B cell (primary cell): ENCODE measurements at regions not wholly inside any gene's neighbourhood (a gene's known extent, or its start where the extent isn't known, plus 50 kb on each side); places are given as distances from the start of the nearest gene placed in this dataset.

Experiments
- ATAC-seq: fragments of 200-7000 bp; cut with Tn5 transposase; one replicate; pipeline ENCODE4 v1.10.0; 2021; ENCODE audit warnings: low read depth, mild to moderate bottlenecking, moderate number of reproducible peaks, moderate library complexity
- CTCF ChIA-PET: fragments of 350-600 bp; sonication (Branson Sonifier 250); formaldehyde crosslinking; loops from one replicate; lab custom pipeline; 2021; ENCODE audit warnings: antibody characterized with exemption, inconsistent platforms; lab: Charles Lee
- POLR2A ChIA-PET: fragments of 350-600 bp; sonication (Branson Sonifier 250); formaldehyde crosslinking; loops from one replicate; lab custom pipeline; 2021; ENCODE audit warnings: antibody characterized with exemption; lab: Charles Lee
- DNase-seq: peaks from one replicate; pipeline ENCODE4 v3.0.0; 2013
- H2AFZ ChIP-seq: 2 replicates; pipeline ENCODE4 v1.6.1; 2012; ENCODE audit warnings: mild to moderate bottlenecking, low read depth, low read length; ENCODE audit not compliant: insufficient read depth, poor library complexity, severe bottlenecking
- H3K27ac ChIP-seq, 2 donors: 1 replicate in 1 of 2; 2 replicates in 1 of 2; pipeline ENCODE4 v1.5.1; 2012 to 2013; ENCODE audit warnings: low read length in 2 of 2, mild to moderate bottlenecking in 2 of 2, moderate library complexity in 1 of 2
- H3K27me3 ChIP-seq, 4 experiments: fragments of 200-600 bp in 1 of 4; sonication (generic) in 1 of 4; replicated peaks in 1 of 4; 1 replicate in 2 of 4; 2 replicates in 2 of 4; pipeline versions ENCODE4 v1.6.1 to v1.7.0; 2013 to 2016; ENCODE audit warnings: low read length in 3 of 4, mild to moderate bottlenecking in 2 of 4, mixed read lengths in 1 of 4, moderate library complexity in 1 of 4; ENCODE audit not compliant: insufficient read depth in 4 of 4, control insufficient read depth in 3 of 4; ENCODE audit errors: control extremely low read depth in 1 of 4
- H3K36me3 ChIP-seq, 2 experiments: replicated peaks in 1 of 2; 1 replicate in 1 of 2; 2 replicates in 1 of 2; pipeline versions ENCODE4 v1.6.1 to v1.7.1; 2013; ENCODE audit warnings: low read length in 1 of 2; ENCODE audit not compliant: insufficient read depth in 2 of 2, control insufficient read depth in 1 of 2; ENCODE audit errors: control extremely low read depth in 1 of 2, extremely low read depth in 1 of 2
- H3K4me1 ChIP-seq, 2 donors: fragments of 200-600 bp in 1 of 2; sonication (generic) in 1 of 2; 1 replicate in 1 of 2; 2 replicates in 1 of 2; pipeline versions ENCODE4 v1.5.1 to v1.6.1; 2013 to 2017; ENCODE audit warnings: low read length in 2 of 2; ENCODE audit not compliant: control insufficient read depth in 2 of 2, insufficient read depth in 2 of 2
- H3K4me2 ChIP-seq: replicated peaks from 2 replicates; pipeline ENCODE3; 2012; ENCODE audit warnings: mild to moderate bottlenecking, low read depth, low read length; ENCODE audit not compliant: poor library complexity, severe bottlenecking
- H3K4me3 ChIP-seq, 5 experiments: fragments of 200-600 bp in 1 of 5; sonication (generic) in 1 of 5; 1 replicate in 3 of 5; 2 replicates in 2 of 5; pipeline versions ENCODE4 v1.5.1 to v1.7.0; 2011 to 2016; ENCODE audit warnings: low read length in 4 of 5, mild to moderate bottlenecking in 4 of 5, low read depth in 2 of 5, control low read depth in 1 of 5, moderate library complexity in 1 of 5; ENCODE audit not compliant: insufficient read depth in 1 of 5; ENCODE audit errors: control extremely low read depth in 1 of 5, extremely low read depth in 1 of 5
- H3K79me2 ChIP-seq: fragments of 200-600 bp; sonication (generic); one replicate; pipeline ENCODE4 v1.6.0; 2016; ENCODE audit warnings: low read length; ENCODE audit not compliant: control insufficient read depth, insufficient read depth
- H3K9ac ChIP-seq: fragments of 200-600 bp; sonication (generic); 2 replicates; pipeline ENCODE4 v1.6.1; 2017; ENCODE audit warnings: mild to moderate bottlenecking, low read length, moderate library complexity
- H3K9me3 ChIP-seq, 3 donors: one replicate each; pipeline versions ENCODE4 v1.6.1 to v1.7.1; 2013; ENCODE audit warnings: low read length in 2 of 3; ENCODE audit not compliant: control insufficient read depth in 2 of 3, insufficient read depth in 1 of 3; ENCODE audit errors: control extremely low read depth in 1 of 3
- H4K20me1 ChIP-seq: 2 replicates; pipeline ENCODE4 v1.6.0; 2012; ENCODE audit warnings: mild to moderate bottlenecking, low read length; ENCODE audit not compliant: insufficient read depth, control insufficient read depth, poor library complexity, severe bottlenecking
- H3K27ac Mint-ChIP-seq: one replicate; pipeline ENCODE4 v1.8.0; 2021; ENCODE audit warnings: mixed read lengths
- H3K27me3 Mint-ChIP-seq: one replicate; pipeline ENCODE4 v1.8.0; 2021; ENCODE audit warnings: mixed read lengths
- H3K4me1 Mint-ChIP-seq: one replicate; pipeline ENCODE4 v1.8.0; 2021; ENCODE audit warnings: mixed read lengths
- H3K4me3 Mint-ChIP-seq: one replicate; pipeline ENCODE4 v1.8.0; 2021; ENCODE audit warnings: mixed read lengths
- H3K9me3 Mint-ChIP-seq: one replicate; pipeline ENCODE4 v1.8.0; 2022; ENCODE audit warnings: mixed read lengths; ENCODE audit not compliant: insufficient read depth
- CTCF ChIP-seq: fragments of 200-600 bp; IDR thresholded peaks from one replicate; pipeline ENCODE4 v1.8.0; 2022; ENCODE audit warnings: antibody characterized with exemption, mild to moderate bottlenecking
- EZH2 ChIP-seq: IDR thresholded peaks from 2 replicates; pipeline ENCODE4 v1.6.1; 2012; ENCODE audit warnings: borderline replicate concordance, low read depth, mild to moderate bottlenecking, moderate library complexity, low read length; ENCODE audit not compliant: insufficient read depth, poor library complexity, severe bottlenecking
- WGBS: methylation state at CpG from one replicate; pipeline ENCODE4 v1.1.5; 2013; ENCODE audit warnings: missing lambda C conversion rate; ENCODE audit not compliant: insufficient coverage; 5-methylcytosine and 5-hydroxymethylcytosine counted together
- intact Hi-C: fragments of 100-400 bp; cut with micrococcal nuclease; formaldehyde crosslinking; loops from one replicate; pipeline ENCODE4 v1.10.0; 2022

GRCh38 chr10:131035779-131036178 is 275.7 kb downstream of the TCERG1L start:
- Histone ChIP-seq H3K4me1 (no peaks in the 10 kb centered on the region), H3K4me3 (no peak overlapping the region), H3K27me3 (no peaks in the 10 kb centered on the region), H3K27ac (no peak overlapping the region), H3K9me3 (peaks cover 0 to 20% (median 0%) of the 10 kb centered on the region in 3 donors), H4K20me1 (no peaks in the 10 kb centered on the region), H3K79me2 (no peaks in the 10 kb centered on the region), H2AFZ (no peak overlapping the region), H3K4me2 (no peak overlapping the region), H3K9ac (no peak overlapping the region), H3K36me3 (no peaks in the 10 kb centered on the region)
- intact Hi-C loops: no loop called here
- 51% methylated on average over 12 of the region's 12 CpGs for WGBS
- Mint-ChIP-seq H3K9me3 (no peaks in the 10 kb centered on the region), H3K27ac (no peak overlapping the region), H3K27me3 (no peaks in the 10 kb centered on the region), H3K4me1 (no peaks in the 10 kb centered on the region), H3K4me3 (no peak overlapping the region)
- no peak for DNase-seq
- ChIA-PET CTCF (no interaction called here), POLR2A (no interaction called here)
- no peak for TF ChIP-seq CTCF
- TF ChIP-seq EZH2: no peak
- no peak for ATAC-seq

- Mint-ChIP-seq H3K4me1 (no peaks in the 10 kb centered on the region), H3K4me3 (no peak overlapping the region), H3K27me3 (no peaks in the 10 kb centered on the region), H3K27ac (no peak overlapping the region), H3K9me3 (no peaks in the 10 kb centered on the region)
- intact Hi-C loops: no loop called here
- Histone ChIP-seq H3K36me3 (no peaks in the 10 kb centered on the region), H4K20me1 (no peaks in the 10 kb centered on the region), H3K79me2 (no peaks in the 10 kb centered on the region), H2AFZ (no peak overlapping the region), H3K4me1 (no peaks in the 10 kb centered on the region), H3K4me2 (no peak overlapping the region), H3K9ac (no peak overlapping the region), H3K9me3 (peaks cover 0 to 20% (median 0%) of the 10 kb centered on the region in 3 donors), H3K27ac (no peak overlapping the region), H3K4me3 (no peak overlapping the region), H3K27me3 (no peaks in the 10 kb centered on the region)
- CTCF ChIA-PET: no interaction called here
- ATAC-seq (no peak), DNase-seq (no peak)
- no peak for TF ChIP-seq CTCF
- TF ChIP-seq EZH2: no peak
- 93% methylated on average over 4 of the region's 6 CpGs for WGBS
- POLR2A ChIA-PET: no interaction called here
Measured at GRCh38 chr10:131038056-131038455, 273.5 kb downstream of the TCERG1L start.
